BJ (cell line): ENCODE measurements at regions not wholly inside any gene's neighbourhood (a gene's known extent, or its start where the extent isn't known, plus 50 kb on each side); places are given as distances from the start of the nearest gene placed in this dataset.
A peak's percentile ranks its signal among the peaks of the same experiment; 100 is the strongest.

Experiments used
- CTCF ChIA-PET: fragments of 350-600 bp; formaldehyde crosslinking; extraction: SDS; loops from one replicate; lab custom pipeline; 2021; ENCODE audit warnings: antibody characterized with exemption, inconsistent platforms; lab: Yijun Ruan, JAX
- POLR2A ChIA-PET: fragments of 300-600 bp; sonication (Branson Sonifier 250); formaldehyde crosslinking; extraction: SDS; loops from one replicate; lab custom pipeline; 2021; ENCODE audit warnings: antibody characterized with exemption; lab: Charles Lee
- DNase-seq: peaks from one replicate; pipeline ENCODE4 v3.0.0-alpha.2; 2011; ENCODE audit warnings: low read depth
- H3K27me3 ChIP-seq: 2 replicates; pipeline ENCODE4 v1.6.0; 2011; ENCODE audit warnings: low read length; ENCODE audit not compliant: control insufficient read depth, insufficient read depth
- H3K36me3 ChIP-seq: 2 replicates; pipeline ENCODE4 v1.5.1; 2011; ENCODE audit warnings: low read length; ENCODE audit not compliant: control insufficient read depth, insufficient read depth
- H3K4me3 ChIP-seq: 2 replicates; pipeline ENCODE4 v1.5.1; 2011; ENCODE audit warnings: low read depth, mild to moderate bottlenecking, control low read depth, low read length
- TF ChIP-seq, protein P1 (sequence below): IDR thresholded peaks from 2 replicates; pipeline ENCODE4 v1.5.1; 2011; ENCODE audit warnings: low read depth, mild to moderate bottlenecking, control low read depth, inconsistent platforms, low read length, moderate library complexity; ENCODE audit not compliant: insufficient read depth

DNA sequence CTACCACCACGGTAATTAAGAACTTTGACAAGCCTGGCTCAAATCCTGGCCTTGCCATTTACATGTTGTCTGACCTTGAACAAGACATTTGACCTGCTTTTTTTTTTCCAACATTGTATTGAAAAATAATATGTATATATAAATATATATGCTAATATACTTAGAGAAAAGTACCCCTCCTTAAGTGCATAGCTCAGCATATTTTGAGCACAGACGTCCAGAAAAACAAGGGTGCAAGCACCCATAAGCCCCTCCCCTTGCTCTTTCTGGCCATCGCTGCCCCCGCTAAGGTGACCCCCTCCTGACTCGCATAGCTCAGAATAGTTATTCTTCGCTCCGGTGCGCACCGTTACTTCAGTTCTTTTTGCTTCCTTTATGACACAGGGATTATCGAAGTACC, 742.0 kb upstream of the FRG1 start:
- H3K36me3 ChIP-seq = no peaks in the 10 kb centered on the region
- no peak for DNase-seq
- no peak overlapping the region for H3K4me3 ChIP-seq
- CTCF ChIA-PET = no interaction called here
- TF ChIP-seq, protein P1, sequence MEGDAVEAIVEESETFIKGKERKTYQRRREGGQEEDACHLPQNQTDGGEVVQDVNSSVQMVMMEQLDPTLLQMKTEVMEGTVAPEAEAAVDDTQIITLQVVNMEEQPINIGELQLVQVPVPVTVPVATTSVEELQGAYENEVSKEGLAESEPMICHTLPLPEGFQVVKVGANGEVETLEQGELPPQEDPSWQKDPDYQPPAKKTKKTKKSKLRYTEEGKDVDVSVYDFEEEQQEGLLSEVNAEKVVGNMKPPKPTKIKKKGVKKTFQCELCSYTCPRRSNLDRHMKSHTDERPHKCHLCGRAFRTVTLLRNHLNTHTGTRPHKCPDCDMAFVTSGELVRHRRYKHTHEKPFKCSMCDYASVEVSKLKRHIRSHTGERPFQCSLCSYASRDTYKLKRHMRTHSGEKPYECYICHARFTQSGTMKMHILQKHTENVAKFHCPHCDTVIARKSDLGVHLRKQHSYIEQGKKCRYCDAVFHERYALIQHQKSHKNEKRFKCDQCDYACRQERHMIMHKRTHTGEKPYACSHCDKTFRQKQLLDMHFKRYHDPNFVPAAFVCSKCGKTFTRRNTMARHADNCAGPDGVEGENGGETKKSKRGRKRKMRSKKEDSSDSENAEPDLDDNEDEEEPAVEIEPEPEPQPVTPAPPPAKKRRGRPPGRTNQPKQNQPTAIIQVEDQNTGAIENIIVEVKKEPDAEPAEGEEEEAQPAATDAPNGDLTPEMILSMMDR = no peak
- POLR2A ChIA-PET = no interaction called here
- no peaks in the 10 kb centered on the region for H3K27me3 ChIP-seq

DNA sequence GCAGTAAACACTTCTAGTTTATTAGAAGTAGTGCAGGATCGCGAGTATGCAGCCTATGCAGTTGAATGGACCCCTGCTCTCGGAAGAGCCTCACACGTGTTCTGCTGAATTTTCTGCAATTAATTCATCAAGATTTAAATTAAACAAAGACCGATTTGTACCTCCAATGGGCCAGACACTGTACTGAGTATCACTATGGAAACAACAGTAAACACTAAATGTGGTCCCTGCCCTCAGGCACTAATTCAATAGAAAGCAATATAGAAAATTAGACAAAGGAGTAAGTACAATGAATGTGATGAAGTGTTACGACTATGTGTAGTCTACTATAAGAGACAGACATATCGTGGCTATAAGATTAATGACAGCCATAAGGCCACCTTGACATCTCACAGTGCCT, 740.3 kb upstream of the FRG1 start:
- TF ChIP-seq, protein P1 = no peak
- Histone ChIP-seq H3K36me3 (no peaks in the 10 kb centered on the region), H3K27me3 (no peaks in the 10 kb centered on the region), H3K4me3 (no peak overlapping the region)
- ChIA-PET CTCF (no interaction called here), POLR2A (no interaction called here)
- no peak for DNase-seq

DNA sequence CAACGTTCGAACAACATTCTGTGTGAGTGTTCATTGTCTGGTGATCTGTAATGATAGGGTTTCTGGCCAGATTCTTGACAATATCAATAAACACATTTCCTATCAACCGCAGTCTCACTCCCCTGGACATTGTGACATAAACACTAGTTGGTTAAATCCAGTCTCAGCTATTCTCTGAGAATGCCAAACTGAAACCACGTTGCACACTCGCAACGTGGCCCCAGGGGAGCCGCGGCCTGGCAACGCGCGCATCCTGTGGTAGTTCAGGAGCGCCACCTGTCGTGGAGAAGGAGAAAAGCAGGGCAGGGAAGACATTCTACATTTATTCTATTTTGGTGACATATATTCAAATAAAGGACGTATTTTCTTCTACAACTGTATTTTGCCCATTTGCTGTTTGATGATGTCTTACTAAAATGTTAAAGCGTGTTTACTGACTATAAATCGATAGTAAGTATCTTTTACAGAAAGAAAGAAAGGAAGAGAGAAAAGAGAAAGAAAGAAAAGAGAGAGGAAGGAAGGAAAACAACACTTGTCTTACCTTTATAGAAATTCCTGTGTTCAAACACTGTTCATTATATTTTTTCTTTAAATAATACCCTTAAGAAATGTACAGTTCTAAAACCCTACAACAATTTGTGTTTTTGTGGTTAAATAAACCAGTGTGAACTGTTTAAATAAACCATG, 738.3 kb upstream of the FRG1 start:
- Histone ChIP-seq H3K36me3 (no peaks in the 10 kb centered on the region), H3K27me3 (no peaks in the 10 kb centered on the region), H3K4me3 (0 out of 2 replicates have a peak overlapping the region, but pooled peaks have one; percentile 19)
- TF ChIP-seq, protein P1 = peak; percentile 83
- no peak for DNase-seq
- CTCF ChIA-PET = interaction anchor here (0.6 to 1.8 kb wide), 5 partner anchors 10 to 1596 kb away, joined by 3 to 5 read pairs (median 3); no protein-coding TSS in a partner anchor
- POLR2A ChIA-PET = no interaction called here

DNA sequence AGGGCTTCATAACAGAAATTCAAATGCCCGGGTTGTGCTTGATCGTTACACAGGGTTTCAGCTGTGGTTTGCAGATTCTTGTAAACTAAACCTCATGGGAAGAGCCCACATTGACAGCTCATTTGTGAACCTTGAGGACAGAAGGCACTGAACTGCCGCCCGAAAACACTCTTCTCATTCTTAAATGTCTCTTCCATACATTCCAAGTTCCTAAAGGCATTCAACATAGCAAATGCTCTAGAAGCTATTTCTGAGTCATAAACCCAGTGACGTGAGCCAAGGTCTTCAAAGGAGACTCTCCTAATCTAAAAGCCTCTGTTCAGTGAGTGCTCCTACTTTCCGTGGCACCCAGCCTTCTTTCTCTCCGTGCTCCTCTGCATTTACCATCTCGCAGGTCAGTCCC, 737.8 kb upstream of the FRG1 start:
- TF ChIP-seq, protein P1 = no peak
- H3K4me3 ChIP-seq = no peak overlapping the region
- DNase-seq = no peak
- POLR2A ChIA-PET = no interaction called here
- H3K36me3 ChIP-seq = no peaks in the 10 kb centered on the region
- H3K27me3 ChIP-seq = no peaks in the 10 kb centered on the region
- CTCF ChIA-PET = interaction anchor here (0.6 to 1.8 kb wide), 3 partner anchors 9 to 43 kb away, joined by 3 to 5 read pairs (median 3); no protein-coding TSS in a partner anchor

DNA sequence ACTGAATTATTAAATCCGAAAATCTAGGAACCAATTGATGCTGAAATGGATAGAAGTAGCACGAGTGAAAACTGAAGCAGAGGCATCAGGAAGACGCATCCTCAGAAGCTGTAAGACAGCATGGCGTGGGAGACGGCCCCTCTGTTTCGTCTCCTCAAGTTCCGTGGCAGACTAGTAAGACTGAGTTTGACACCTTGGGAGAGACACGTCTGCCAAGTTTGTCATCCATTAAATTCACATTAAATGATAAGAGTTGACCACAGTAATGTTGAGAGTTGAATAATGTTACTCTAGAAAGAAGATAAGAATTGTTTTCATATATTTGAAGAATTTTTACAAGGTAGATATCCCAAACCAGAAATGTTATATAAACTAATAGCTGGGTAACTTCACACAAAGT, 736.1 kb upstream of the FRG1 start:
- CTCF ChIA-PET = no interaction called here

More for the DNA sequence above, 736.1 kb upstream of the FRG1 start:
- Histone ChIP-seq H3K4me3 (no peak overlapping the region), H3K27me3 (no peaks in the 10 kb centered on the region), H3K36me3 (no peaks in the 10 kb centered on the region)
- TF ChIP-seq, protein P1 = no peak
- POLR2A ChIA-PET = no interaction called here
- DNase-seq = no peak
